ENCODE measurements at regions not wholly inside any gene's neighbourhood (a gene's known extent, or its start where the extent isn't known, plus 50 kb on each side); places are given as distances from the start of the nearest gene placed in this dataset.

DNA sequence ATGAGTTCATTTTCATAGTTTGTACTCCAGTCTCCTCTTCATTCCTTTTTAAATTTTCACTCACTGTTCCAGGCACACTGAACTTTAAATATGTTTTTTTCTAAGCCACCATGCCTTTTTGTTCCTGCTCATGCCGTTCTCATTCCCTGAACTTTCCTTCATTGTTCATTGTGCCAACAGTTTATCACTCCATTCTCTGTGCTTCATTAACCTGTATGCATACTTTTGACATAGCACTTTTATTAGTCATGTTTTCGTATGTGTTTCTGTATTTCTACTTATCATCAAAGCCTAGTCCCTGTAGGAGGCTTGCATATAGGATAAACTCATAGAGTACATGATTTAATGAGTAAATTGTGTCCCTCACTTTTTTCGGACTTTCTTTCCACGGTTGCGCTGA is 65.3 kb downstream of the PCDH20 start (continued):
- TF ChIP-seq, protein P1, sequence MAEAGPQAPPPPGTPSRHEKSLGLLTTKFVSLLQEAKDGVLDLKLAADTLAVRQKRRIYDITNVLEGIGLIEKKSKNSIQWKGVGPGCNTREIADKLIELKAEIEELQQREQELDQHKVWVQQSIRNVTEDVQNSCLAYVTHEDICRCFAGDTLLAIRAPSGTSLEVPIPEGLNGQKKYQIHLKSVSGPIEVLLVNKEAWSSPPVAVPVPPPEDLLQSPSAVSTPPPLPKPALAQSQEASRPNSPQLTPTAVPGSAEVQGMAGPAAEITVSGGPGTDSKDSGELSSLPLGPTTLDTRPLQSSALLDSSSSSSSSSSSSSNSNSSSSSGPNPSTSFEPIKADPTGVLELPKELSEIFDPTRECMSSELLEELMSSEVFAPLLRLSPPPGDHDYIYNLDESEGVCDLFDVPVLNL (CRISPR knock-in tag; IDR thresholded peaks at IDR 0.05; ENCODE audit: borderline replicate concordance, low read depth) = no peak
- TF ChIP-seq, protein P2, sequence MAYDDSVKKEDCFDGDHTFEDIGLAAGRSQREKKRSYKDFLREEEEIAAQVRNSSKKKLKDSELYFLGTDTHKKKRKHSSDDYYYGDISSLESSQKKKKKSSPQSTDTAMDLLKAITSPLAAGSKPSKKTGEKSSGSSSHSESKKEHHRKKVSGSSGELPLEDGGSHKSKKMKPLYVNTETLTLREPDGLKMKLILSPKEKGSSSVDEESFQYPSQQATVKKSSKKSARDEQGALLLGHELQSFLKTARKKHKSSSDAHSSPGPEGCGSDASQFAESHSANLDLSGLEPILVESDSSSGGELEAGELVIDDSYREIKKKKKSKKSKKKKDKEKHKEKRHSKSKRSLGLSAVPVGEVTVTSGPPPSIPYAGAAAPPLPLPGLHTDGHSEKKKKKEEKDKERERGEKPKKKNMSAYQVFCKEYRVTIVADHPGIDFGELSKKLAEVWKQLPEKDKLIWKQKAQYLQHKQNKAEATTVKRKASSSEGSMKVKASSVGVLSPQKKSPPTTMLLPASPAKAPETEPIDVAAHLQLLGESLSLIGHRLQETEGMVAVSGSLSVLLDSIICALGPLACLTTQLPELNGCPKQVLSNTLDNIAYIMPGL (CRISPR knock-in tag; IDR thresholded peaks at IDR 0.05) = no peak
- TF ChIP-seq NR2C2 (CRISPR knock-in tag; IDR thresholded peaks at IDR 0.05) = no peak
- no peak for TF ChIP-seq FOXK1 (CRISPR knock-in tag; IDR thresholded peaks at IDR 0.05)
- TF ChIP-seq ATF1 (CRISPR knock-in tag; IDR thresholded peaks at IDR 0.05) = no peak

DNA sequence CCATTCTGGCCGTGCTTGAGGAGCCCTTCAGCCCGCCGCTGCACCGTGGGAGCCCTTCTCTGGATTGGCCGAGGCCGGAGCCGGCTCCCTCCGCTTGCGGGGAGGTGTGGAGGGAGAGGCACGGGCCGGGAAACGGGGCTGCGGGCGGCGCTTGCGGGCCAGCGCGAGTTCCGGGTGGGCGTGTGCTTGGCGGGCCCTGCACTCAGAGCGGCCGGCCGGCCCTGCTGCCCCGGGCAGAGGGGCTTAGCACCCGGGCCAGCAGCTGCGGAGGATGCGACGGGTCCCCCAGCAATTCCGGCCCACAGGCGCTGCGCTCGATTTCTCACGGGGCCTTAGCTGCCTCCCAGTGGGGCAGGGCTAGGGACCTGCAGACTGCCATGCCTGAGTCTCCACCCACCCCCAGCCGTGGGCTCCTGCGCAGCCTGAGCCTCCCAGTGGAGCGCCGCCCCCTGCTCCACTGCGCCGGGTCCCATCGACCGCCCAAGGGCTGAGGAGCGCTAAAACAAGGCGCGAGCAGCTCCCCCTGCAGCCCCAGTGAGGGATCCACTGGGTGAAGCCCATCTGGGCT is 76.5 kb downstream of the PCDH20 start:
- Mint-ChIP-seq H3K27me3 (ENCODE audit: low read depth) (no peaks in the 10 kb centered on the region), H3K36me3 (peaks cover 6% of the 10 kb centered on the region), H3K4me1 (peaks cover 9% of the 10 kb centered on the region; the same call in 1 of the 2 replicates), H3K4me3 (no peak overlapping the region), H3K27ac (no peak overlapping the region), H3K9me3 (peaks cover 18% of the 10 kb centered on the region)
- peak; percentile 19 for DNase-seq (ENCODE audit: low spot score)
- ATAC-seq = peak; percentile 47
- ChIA-PET CTCF (no interaction called here), POLR2A (no interaction called here)
- TF ChIP-seq GABPB1 (CRISPR knock-in tag; IDR thresholded peaks at IDR 0.05) (no peak), ZNF138 (CRISPR knock-in tag; conservative IDR thresholded peaks at IDR 0.05) (no peak), RORB (CRISPR knock-in tag; IDR thresholded peaks at IDR 0.05) (no peak), TCF7 (CRISPR knock-in tag; IDR thresholded peaks at IDR 0.05; ENCODE audit: low read depth) (no peak), ETV6 (CRISPR knock-in tag; IDR thresholded peaks at IDR 0.05) (no peak), ELF4 (CRISPR knock-in tag; IDR thresholded peaks at IDR 0.05; ENCODE audit: low read depth) (no peak), NR3C1 (CRISPR knock-in tag; conservative IDR thresholded peaks at IDR 0.05; ENCODE audit: low read depth) (no peak), TEAD4 (CRISPR knock-in tag; IDR thresholded peaks at IDR 0.05) (no peak), TEAD1 (CRISPR knock-in tag; IDR thresholded peaks at IDR 0.05) (no peak), SP1 (CRISPR knock-in tag; conservative IDR thresholded peaks at IDR 0.05) (no peak), TP53 (CRISPR knock-in tag; IDR thresholded peaks at IDR 0.05) (no peak), MXD4 (CRISPR knock-in tag; IDR thresholded peaks at IDR 0.05; ENCODE audit: borderline replicate concordance) (no peak)
- TF ChIP-seq, protein P3, sequence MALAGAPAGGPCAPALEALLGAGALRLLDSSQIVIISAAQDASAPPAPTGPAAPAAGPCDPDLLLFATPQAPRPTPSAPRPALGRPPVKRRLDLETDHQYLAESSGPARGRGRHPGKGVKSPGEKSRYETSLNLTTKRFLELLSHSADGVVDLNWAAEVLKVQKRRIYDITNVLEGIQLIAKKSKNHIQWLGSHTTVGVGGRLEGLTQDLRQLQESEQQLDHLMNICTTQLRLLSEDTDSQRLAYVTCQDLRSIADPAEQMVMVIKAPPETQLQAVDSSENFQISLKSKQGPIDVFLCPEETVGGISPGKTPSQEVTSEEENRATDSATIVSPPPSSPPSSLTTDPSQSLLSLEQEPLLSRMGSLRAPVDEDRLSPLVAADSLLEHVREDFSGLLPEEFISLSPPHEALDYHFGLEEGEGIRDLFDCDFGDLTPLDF (CRISPR knock-in tag; IDR thresholded peaks at IDR 0.05) = no peak
- TF ChIP-seq, protein P4, sequence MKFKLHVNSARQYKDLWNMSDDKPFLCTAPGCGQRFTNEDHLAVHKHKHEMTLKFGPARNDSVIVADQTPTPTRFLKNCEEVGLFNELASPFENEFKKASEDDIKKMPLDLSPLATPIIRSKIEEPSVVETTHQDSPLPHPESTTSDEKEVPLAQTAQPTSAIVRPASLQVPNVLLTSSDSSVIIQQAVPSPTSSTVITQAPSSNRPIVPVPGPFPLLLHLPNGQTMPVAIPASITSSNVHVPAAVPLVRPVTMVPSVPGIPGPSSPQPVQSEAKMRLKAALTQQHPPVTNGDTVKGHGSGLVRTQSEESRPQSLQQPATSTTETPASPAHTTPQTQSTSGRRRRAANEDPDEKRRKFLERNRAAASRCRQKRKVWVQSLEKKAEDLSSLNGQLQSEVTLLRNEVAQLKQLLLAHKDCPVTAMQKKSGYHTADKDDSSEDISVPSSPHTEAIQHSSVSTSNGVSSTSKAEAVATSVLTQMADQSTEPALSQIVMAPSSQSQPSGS (CRISPR knock-in tag; IDR thresholded peaks at IDR 0.05; ENCODE audit: borderline replicate concordance, low read depth) = no peak
- TF ChIP-seq, protein P5, sequence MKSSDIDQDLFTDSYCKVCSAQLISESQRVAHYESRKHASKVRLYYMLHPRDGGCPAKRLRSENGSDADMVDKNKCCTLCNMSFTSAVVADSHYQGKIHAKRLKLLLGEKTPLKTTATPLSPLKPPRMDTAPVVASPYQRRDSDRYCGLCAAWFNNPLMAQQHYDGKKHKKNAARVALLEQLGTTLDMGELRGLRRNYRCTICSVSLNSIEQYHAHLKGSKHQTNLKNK (CRISPR knock-in tag; IDR thresholded peaks at IDR 0.05) = no peak
- TF ChIP-seq, protein P6, sequence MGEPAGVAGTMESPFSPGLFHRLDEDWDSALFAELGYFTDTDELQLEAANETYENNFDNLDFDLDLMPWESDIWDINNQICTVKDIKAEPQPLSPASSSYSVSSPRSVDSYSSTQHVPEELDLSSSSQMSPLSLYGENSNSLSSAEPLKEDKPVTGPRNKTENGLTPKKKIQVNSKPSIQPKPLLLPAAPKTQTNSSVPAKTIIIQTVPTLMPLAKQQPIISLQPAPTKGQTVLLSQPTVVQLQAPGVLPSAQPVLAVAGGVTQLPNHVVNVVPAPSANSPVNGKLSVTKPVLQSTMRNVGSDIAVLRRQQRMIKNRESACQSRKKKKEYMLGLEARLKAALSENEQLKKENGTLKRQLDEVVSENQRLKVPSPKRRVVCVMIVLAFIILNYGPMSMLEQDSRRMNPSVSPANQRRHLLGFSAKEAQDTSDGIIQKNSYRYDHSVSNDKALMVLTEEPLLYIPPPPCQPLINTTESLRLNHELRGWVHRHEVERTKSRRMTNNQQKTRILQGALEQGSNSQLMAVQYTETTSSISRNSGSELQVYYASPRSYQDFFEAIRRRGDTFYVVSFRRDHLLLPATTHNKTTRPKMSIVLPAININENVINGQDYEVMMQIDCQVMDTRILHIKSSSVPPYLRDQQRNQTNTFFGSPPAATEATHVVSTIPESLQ (CRISPR knock-in tag; IDR thresholded peaks at IDR 0.05) = no peak
- TF ChIP-seq, protein P7, sequence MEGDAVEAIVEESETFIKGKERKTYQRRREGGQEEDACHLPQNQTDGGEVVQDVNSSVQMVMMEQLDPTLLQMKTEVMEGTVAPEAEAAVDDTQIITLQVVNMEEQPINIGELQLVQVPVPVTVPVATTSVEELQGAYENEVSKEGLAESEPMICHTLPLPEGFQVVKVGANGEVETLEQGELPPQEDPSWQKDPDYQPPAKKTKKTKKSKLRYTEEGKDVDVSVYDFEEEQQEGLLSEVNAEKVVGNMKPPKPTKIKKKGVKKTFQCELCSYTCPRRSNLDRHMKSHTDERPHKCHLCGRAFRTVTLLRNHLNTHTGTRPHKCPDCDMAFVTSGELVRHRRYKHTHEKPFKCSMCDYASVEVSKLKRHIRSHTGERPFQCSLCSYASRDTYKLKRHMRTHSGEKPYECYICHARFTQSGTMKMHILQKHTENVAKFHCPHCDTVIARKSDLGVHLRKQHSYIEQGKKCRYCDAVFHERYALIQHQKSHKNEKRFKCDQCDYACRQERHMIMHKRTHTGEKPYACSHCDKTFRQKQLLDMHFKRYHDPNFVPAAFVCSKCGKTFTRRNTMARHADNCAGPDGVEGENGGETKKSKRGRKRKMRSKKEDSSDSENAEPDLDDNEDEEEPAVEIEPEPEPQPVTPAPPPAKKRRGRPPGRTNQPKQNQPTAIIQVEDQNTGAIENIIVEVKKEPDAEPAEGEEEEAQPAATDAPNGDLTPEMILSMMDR (IDR thresholded peaks at IDR 0.05) = no peak
- TF ChIP-seq, protein P8, sequence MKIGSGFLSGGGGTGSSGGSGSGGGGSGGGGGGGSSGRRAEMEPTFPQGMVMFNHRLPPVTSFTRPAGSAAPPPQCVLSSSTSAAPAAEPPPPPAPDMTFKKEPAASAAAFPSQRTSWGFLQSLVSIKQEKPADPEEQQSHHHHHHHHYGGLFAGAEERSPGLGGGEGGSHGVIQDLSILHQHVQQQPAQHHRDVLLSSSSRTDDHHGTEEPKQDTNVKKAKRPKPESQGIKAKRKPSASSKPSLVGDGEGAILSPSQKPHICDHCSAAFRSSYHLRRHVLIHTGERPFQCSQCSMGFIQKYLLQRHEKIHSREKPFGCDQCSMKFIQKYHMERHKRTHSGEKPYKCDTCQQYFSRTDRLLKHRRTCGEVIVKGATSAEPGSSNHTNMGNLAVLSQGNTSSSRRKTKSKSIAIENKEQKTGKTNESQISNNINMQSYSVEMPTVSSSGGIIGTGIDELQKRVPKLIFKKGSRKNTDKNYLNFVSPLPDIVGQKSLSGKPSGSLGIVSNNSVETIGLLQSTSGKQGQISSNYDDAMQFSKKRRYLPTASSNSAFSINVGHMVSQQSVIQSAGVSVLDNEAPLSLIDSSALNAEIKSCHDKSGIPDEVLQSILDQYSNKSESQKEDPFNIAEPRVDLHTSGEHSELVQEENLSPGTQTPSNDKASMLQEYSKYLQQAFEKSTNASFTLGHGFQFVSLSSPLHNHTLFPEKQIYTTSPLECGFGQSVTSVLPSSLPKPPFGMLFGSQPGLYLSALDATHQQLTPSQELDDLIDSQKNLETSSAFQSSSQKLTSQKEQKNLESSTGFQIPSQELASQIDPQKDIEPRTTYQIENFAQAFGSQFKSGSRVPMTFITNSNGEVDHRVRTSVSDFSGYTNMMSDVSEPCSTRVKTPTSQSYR (CRISPR knock-in tag; IDR thresholded peaks at IDR 0.05) = no peak
- TF ChIP-seq, protein P9, sequence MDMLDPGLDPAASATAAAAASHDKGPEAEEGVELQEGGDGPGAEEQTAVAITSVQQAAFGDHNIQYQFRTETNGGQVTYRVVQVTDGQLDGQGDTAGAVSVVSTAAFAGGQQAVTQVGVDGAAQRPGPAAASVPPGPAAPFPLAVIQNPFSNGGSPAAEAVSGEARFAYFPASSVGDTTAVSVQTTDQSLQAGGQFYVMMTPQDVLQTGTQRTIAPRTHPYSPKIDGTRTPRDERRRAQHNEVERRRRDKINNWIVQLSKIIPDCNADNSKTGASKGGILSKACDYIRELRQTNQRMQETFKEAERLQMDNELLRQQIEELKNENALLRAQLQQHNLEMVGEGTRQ (CRISPR knock-in tag; IDR thresholded peaks at IDR 0.05) = no peak

Measured in WTC11 (cell line).